BE2C (cell line): ENCODE measurements at regions not wholly inside any gene's neighbourhood (a gene's known extent, or its start where the extent isn't known, plus 50 kb on each side); places are given as distances from the start of the nearest gene placed in this dataset.

Experiments
- DNase-seq: peaks from one replicate; pipeline ENCODE4 v3.0.0-alpha.2; 2020
- H3K27me3 ChIP-seq: fragments of 250-450 bp; sonication (Bioruptor Pico); 2 replicates; pipeline ENCODE4 v1.5.1; 2020; ENCODE audit warnings: mild to moderate bottlenecking
- H3K36me3 ChIP-seq: fragments of 250-450 bp; sonication (Bioruptor Pico); 2 replicates; pipeline ENCODE4 v1.5.1; 2020; ENCODE audit warnings: mild to moderate bottlenecking
- H3K4me1 ChIP-seq: fragments of 250-450 bp; sonication (Bioruptor Pico); 2 replicates; pipeline ENCODE4 v1.5.1; 2020
- H3K4me3 ChIP-seq: 2 replicates; pipeline ENCODE4 v1.5.1; 2011; ENCODE audit warnings: low read depth, low read length
- H3K9me3 ChIP-seq: fragments of 250-450 bp; sonication (Bioruptor Pico); 2 replicates; pipeline ENCODE4 v1.5.1; 2020
- TF ChIP-seq, protein P1 (sequence below): IDR thresholded peaks from 2 replicates; pipeline ENCODE4 v1.5.1; 2012; ENCODE audit warnings: mild to moderate bottlenecking, low read depth, low read length

DNA sequence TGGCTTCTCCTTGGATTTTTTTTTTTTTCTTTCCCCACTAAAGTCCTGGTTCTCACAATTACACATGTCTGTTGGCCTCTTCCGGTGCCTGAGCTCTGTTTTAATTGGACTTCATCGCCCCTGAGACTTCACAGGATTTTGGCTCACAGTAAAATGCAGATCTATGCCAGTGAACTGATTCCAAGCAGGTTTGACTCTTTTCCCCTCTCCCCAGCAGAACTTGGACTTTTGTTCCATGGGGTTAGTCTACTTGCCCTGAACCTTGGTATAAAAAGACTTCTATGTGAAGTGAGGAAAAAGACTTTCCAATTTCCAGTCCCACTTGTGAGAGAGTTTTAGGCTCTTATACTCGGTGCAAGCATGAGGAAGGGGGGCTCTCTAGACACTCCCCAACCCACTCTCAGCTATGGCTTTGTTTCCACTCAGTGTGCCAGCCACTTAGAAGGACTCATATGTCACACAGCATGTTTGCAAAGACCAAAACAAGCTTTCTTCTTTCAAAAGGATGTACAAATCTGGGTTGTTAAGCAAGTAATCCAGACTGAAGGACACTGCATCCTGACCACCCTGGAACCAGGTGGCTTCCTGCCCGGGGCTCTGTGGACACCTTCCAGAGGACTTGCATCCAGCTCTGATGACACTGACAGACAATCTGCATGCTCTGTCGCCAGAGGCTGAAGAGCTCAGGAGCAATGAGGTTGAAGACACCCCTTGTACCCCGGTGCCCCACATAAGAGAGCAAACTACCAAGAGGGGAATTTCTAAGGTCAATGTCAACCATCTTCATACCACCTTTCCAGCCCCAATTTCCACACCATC, 221.9 kb upstream of the EGLN3 start:
- Histone ChIP-seq H3K36me3 (no peaks in the 10 kb centered on the region), H3K27me3 (peaks cover 3% of the 10 kb centered on the region), H3K4me3 (no peak overlapping the region), H3K4me1 (no peaks in the 10 kb centered on the region), H3K9me3 (no peaks in the 10 kb centered on the region)
- no peak for DNase-seq
- TF ChIP-seq, protein P1, sequence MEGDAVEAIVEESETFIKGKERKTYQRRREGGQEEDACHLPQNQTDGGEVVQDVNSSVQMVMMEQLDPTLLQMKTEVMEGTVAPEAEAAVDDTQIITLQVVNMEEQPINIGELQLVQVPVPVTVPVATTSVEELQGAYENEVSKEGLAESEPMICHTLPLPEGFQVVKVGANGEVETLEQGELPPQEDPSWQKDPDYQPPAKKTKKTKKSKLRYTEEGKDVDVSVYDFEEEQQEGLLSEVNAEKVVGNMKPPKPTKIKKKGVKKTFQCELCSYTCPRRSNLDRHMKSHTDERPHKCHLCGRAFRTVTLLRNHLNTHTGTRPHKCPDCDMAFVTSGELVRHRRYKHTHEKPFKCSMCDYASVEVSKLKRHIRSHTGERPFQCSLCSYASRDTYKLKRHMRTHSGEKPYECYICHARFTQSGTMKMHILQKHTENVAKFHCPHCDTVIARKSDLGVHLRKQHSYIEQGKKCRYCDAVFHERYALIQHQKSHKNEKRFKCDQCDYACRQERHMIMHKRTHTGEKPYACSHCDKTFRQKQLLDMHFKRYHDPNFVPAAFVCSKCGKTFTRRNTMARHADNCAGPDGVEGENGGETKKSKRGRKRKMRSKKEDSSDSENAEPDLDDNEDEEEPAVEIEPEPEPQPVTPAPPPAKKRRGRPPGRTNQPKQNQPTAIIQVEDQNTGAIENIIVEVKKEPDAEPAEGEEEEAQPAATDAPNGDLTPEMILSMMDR, result no peak

DNA sequence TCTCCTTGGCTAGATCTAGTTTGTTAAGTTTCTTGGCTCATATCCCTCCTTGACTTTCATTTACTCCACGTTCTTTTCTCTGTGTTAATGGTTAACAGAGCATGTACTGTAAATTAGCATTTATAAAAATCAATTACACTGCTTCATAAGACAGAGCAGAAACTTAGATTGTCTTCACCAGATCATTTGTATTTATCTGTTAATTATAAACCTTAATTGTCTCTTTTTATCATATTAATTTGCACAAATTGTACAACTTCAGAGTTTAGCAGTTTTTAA, 221.2 kb upstream of the EGLN3 start:
- no peak for DNase-seq
- TF ChIP-seq, protein P1, result no peak
- Histone ChIP-seq H3K9me3 (no peaks in the 10 kb centered on the region), H3K4me1 (no peaks in the 10 kb centered on the region), H3K4me3 (no peak overlapping the region), H3K27me3 (peaks cover 7% of the 10 kb centered on the region), H3K36me3 (no peaks in the 10 kb centered on the region)

DNA sequence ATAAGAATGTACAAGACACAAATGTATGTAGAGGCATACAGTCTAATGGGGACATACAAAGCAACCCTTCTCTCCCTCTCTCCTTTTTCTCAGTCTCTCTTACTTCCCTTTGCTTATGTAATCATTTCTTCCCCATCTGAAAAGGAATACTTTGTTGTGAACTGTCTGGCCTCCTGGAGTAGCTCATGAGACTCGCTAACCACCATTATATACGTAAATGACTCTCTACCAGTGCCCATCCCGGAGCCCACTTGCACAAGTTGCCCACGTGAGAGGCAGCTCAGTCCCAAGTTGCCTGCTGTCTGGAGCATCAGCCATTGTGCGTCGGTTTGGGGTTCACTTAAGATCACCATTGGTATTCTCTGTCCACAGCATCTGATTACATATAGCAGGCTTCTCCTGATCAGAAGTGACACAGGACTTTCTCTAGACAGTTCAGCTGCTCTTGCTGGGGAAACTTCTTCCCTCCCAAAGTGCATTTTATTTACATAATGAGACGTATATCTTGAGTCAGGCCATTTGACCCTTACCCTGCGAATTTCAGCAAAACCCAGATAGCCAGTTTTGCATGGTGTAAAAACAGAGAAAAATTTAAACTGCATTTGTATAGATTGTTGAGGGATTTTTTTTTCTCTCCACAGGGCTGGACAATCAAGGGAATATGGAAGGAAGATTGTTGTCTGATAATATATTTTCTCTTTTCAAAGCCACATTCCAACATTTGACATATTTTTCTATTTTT, 220.7 kb upstream of the EGLN3 start:
- Histone ChIP-seq H3K9me3 (no peaks in the 10 kb centered on the region), H3K4me1 (no peaks in the 10 kb centered on the region), H3K36me3 (no peaks in the 10 kb centered on the region), H3K4me3 (no peak overlapping the region), H3K27me3 (peaks cover 12% of the 10 kb centered on the region)
- TF ChIP-seq, protein P1, result no peak
- DNase-seq, result no peak

DNA sequence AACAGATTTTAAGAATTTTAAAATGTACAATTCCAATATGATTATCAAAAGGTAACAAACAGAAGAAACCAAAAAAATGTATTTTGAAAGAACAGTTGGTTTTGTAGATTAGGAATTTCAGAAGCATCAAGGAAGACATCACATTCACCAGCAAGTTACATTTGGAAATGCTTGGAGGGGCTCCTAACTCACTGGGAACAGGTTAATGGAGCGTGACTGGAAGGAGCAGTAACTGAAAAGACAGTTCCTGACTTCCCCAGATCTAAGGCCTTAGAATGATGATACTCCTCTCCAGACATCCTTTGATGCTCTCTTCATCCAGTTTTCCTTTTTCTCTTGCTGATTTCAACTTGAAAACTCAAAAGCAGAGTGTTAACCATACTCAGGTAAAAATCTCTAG, 220.0 kb upstream of the EGLN3 start:
- no peaks in the 10 kb centered on the region for H3K36me3 ChIP-seq
- H3K4me3 ChIP-seq, result no peak overlapping the region
- no peaks in the 10 kb centered on the region for H3K9me3 ChIP-seq
- TF ChIP-seq, protein P1, result no peak
- DNase-seq, result no peak
- H3K27me3 ChIP-seq, result peaks cover 18% of the 10 kb centered on the region
- H3K4me1 ChIP-seq, result no peaks in the 10 kb centered on the region

DNA sequence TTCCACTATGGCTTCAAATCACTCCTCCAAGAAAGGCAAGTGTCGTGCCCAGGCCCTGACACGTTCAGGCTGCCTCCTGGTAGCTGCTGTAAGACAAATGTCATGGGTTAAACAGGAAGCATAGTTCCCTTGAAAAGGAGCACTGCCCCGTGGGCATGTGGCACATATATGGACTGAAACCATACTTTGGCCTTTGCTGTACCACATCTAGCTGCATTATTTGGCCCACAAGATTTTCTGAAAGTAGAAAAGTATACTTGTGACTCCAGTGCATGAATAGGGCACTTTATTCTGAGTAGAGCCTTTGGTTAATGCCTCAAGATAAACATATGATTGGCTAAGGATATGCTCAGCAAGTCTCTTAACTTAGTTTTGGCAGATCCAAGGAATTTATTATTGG, 218.7 kb upstream of the EGLN3 start:
- Histone ChIP-seq H3K4me3 (no peak overlapping the region), H3K36me3 (no peaks in the 10 kb centered on the region), H3K9me3 (no peaks in the 10 kb centered on the region), H3K27me3 (peaks cover 25% of the 10 kb centered on the region), H3K4me1 (no peaks in the 10 kb centered on the region)
- TF ChIP-seq, protein P1, result no peak
- no peak for DNase-seq

DNA sequence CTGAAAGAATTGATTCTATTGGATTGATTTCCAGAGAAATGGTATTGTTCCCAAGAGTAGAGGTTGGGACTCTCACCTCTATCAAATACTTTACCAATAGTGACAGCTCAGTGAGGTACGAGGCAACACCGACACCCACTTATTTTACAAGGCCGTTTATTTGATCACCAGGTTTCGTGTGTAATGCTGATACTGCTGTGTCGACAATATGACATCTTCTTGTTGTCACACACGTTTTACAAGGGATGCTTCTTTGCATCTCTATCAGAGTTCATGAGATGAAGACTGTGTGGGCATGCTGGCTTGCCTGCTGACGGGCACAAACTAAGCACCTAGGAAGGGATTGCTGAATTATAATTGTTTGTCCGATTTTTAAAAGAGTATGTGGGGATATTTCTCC, 217.8 kb upstream of the EGLN3 start:
- DNase-seq, result no peak
- H3K27me3 ChIP-seq, result peaks cover 25% of the 10 kb centered on the region
- no peaks in the 10 kb centered on the region for H3K36me3 ChIP-seq
- H3K4me1 ChIP-seq, result no peaks in the 10 kb centered on the region
- no peaks in the 10 kb centered on the region for H3K9me3 ChIP-seq
- H3K4me3 ChIP-seq, result no peak overlapping the region
- TF ChIP-seq, protein P1, result no peak
